ENCODE measurements at regions not wholly inside any gene's neighbourhood (a gene's known extent, or its start where the extent isn't known, plus 50 kb on each side); places are given as distances from the start of the nearest gene placed in this dataset.

DNA sequence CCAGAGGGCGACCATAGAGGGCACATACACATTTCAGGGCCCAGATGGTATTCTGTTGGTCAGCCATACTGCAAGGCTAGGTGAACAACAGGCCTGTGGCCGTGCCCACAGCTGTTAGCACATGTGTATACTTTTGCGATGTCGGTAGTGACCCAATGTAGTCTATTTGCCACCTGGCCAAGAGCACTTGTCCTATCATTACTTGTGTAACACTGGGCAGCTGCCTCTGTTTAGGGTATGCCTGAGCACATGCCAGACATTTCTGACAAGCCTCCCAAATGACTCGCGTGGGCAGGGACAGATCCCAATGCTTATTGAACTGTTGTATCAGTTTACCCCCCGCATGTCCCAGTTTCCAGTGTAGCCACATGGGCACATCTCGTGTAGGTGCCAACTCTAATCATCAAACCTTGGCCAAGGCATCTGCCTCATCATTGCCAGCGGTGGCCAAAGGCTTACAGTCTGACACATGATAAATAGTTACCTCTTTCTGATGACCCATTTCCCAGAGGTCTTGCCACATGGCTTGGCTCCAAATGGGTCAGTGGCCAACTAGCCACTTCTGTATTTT, 74.4 kb upstream of the FBXL4 start:
- Histone ChIP-seq H3K9me3 (ENCODE audit: insufficient read depth, low read length, severe bottlenecking) (peaks cover 27% of the 10 kb centered on the region), H3K4me3 (ENCODE audit: low read depth in 1 of 2, low read length in 2 of 2) (no peak overlapping the region), H3K4me2 (ENCODE audit: insufficient read depth, low read length) (no peak overlapping the region), H3K9ac (ENCODE audit: low read depth, low read length) (no peak overlapping the region), H2AFZ (ENCODE audit: low read depth, low read length) (no peak overlapping the region), H3K4me1 (ENCODE audit: insufficient read depth, low read length) (no peaks in the 10 kb centered on the region), H4K20me1 (ENCODE audit: insufficient read depth, low read length) (no peaks in the 10 kb centered on the region), H3K36me3 (ENCODE audit: insufficient read depth, low read length) (no peaks in the 10 kb centered on the region), H3K27me3 (ENCODE audit: insufficient read depth, low read length, poor library complexity) (no peaks in the 10 kb centered on the region), H3K27ac (ENCODE audit: low read length) (no peak overlapping the region), H3K79me2 (ENCODE audit: insufficient read depth, low read length) (no peaks in the 10 kb centered on the region)
- TF ChIP-seq, protein P1, sequence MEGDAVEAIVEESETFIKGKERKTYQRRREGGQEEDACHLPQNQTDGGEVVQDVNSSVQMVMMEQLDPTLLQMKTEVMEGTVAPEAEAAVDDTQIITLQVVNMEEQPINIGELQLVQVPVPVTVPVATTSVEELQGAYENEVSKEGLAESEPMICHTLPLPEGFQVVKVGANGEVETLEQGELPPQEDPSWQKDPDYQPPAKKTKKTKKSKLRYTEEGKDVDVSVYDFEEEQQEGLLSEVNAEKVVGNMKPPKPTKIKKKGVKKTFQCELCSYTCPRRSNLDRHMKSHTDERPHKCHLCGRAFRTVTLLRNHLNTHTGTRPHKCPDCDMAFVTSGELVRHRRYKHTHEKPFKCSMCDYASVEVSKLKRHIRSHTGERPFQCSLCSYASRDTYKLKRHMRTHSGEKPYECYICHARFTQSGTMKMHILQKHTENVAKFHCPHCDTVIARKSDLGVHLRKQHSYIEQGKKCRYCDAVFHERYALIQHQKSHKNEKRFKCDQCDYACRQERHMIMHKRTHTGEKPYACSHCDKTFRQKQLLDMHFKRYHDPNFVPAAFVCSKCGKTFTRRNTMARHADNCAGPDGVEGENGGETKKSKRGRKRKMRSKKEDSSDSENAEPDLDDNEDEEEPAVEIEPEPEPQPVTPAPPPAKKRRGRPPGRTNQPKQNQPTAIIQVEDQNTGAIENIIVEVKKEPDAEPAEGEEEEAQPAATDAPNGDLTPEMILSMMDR (IDR thresholded peaks at IDR 0.05; ENCODE audit: borderline replicate concordance, extremely low read depth, low read length, poor library complexity, severe bottlenecking), result no peak
- no peak for TF ChIP-seq EZH2 (IDR thresholded peaks at IDR 0.05; ENCODE audit: borderline replicate concordance, low read depth, low read length, severe bottlenecking)
- no peak for DNase-seq
- ATAC-seq (ENCODE audit: insufficient read depth, low read depth), result no peak

DNA sequence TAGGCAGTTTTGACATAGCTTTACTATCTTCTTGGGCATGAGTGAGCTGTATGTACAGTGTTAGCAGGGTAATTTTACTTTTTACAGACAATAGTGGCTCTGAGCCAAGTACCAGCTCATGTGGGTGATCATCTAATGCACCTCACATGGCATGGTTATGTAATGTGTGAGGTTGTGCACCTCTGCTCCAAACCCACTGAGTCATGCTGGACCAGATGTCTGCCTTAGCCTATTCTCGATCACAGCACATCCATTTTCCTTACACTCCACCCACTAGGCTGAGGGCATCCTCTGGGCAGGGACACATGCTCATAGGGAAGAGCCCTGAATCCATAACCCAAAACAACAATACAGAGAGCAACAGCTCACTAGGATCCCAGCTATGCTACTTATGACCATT, 71.6 kb upstream of the FBXL4 start:
- DNase-seq (no peak), ATAC-seq (ENCODE audit: insufficient read depth, low read depth) (no peak)
- TF ChIP-seq, protein P1 (IDR thresholded peaks at IDR 0.05; ENCODE audit: borderline replicate concordance, extremely low read depth, low read length, poor library complexity, severe bottlenecking), result no peak
- TF ChIP-seq EZH2 (IDR thresholded peaks at IDR 0.05; ENCODE audit: borderline replicate concordance, low read depth, low read length, severe bottlenecking), result no peak
- no peak overlapping the region for H3K4me2 ChIP-seq (ENCODE audit: insufficient read depth, low read length)
- peaks cover 11% of the 10 kb centered on the region for H3K4me1 ChIP-seq (ENCODE audit: insufficient read depth, low read length)
- H3K79me2 ChIP-seq (ENCODE audit: insufficient read depth, low read length), result no peaks in the 10 kb centered on the region
- no peaks in the 10 kb centered on the region for H3K27me3 ChIP-seq (ENCODE audit: insufficient read depth, low read length, poor library complexity)
- no peaks in the 10 kb centered on the region for H4K20me1 ChIP-seq (ENCODE audit: insufficient read depth, low read length)
- H3K36me3 ChIP-seq (ENCODE audit: insufficient read depth, low read length), result no peaks in the 10 kb centered on the region
- H3K9ac ChIP-seq (ENCODE audit: low read depth, low read length), result no peak overlapping the region
- peaks cover 3% of the 10 kb centered on the region for H3K9me3 ChIP-seq (ENCODE audit: insufficient read depth, low read length, severe bottlenecking)
- H2AFZ ChIP-seq (ENCODE audit: low read depth, low read length), result no peak overlapping the region
- no peak overlapping the region for H3K27ac ChIP-seq (ENCODE audit: low read length)
- no peak overlapping the region for H3K4me3 ChIP-seq (ENCODE audit: low read depth in 1 of 2, low read length in 2 of 2)

DNA sequence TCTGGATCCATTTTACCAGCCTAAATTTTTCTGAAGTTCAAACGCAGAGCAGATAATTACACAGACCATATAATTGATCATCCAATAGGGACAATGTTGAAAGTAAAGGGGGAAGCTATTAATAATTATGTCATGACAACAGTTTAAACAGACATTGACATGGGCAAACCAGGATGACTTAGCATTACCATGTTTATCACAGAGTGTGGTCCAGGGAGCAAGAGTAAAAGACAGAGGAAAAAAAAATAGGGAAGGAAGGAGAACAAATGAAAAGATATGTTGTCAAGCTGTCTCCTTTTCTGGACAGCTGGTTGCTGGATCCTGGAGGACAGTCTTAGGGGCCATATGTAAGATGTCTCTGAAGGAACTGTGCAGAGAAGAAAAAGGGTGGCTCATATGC, 69.4 kb upstream of the FBXL4 start:
- no peak overlapping the region for H3K4me2 ChIP-seq (ENCODE audit: insufficient read depth, low read length)
- no peaks in the 10 kb centered on the region for H3K27me3 ChIP-seq (ENCODE audit: insufficient read depth, low read length, poor library complexity)
- H2AFZ ChIP-seq (ENCODE audit: low read depth, low read length), result no peak overlapping the region
- TF ChIP-seq, protein P1 (IDR thresholded peaks at IDR 0.05; ENCODE audit: borderline replicate concordance, extremely low read depth, low read length, poor library complexity, severe bottlenecking), result no peak
- TF ChIP-seq EZH2 (IDR thresholded peaks at IDR 0.05; ENCODE audit: borderline replicate concordance, low read depth, low read length, severe bottlenecking), result no peak
- H3K79me2 ChIP-seq (ENCODE audit: insufficient read depth, low read length), result no peaks in the 10 kb centered on the region
- no peak overlapping the region for H3K9ac ChIP-seq (ENCODE audit: low read depth, low read length)
- no peak overlapping the region for H3K4me3 ChIP-seq (ENCODE audit: low read depth in 1 of 2, low read length in 2 of 2)
- ATAC-seq (ENCODE audit: insufficient read depth, low read depth), result no peak
- DNase-seq, result no peak
- no peaks in the 10 kb centered on the region for H3K36me3 ChIP-seq (ENCODE audit: insufficient read depth, low read length)
- H3K9me3 ChIP-seq (ENCODE audit: insufficient read depth, low read length, severe bottlenecking), result no peaks in the 10 kb centered on the region
- H3K4me1 ChIP-seq (ENCODE audit: insufficient read depth, low read length), result peaks cover 11% of the 10 kb centered on the region
- H3K27ac ChIP-seq (ENCODE audit: low read length), result no peak overlapping the region
- no peaks in the 10 kb centered on the region for H4K20me1 ChIP-seq (ENCODE audit: insufficient read depth, low read length)

DNA sequence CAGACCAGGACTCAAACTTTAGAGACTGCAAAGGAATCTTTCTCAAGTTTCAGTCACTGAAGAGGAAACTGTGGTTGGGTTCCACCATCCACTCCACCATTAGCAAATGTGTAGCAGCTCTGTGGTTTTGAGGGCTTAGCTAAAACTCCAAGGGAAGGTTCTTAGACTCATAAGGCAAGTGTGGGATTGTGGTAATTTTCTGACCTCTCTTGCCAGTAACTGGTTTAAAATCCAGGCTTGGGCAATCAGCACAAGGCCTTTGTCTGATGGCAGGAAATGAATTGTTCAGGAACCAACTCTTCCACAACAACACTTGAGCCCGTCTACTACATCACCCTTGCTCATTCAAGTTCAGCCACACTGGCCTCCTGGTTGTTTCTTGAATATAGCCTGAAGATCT, 68.6 kb upstream of the FBXL4 start:
- Histone ChIP-seq H3K9ac (ENCODE audit: low read depth, low read length) (no peak overlapping the region), H3K36me3 (ENCODE audit: insufficient read depth, low read length) (no peaks in the 10 kb centered on the region), H2AFZ (ENCODE audit: low read depth, low read length) (no peak overlapping the region), H3K4me1 (ENCODE audit: insufficient read depth, low read length) (peaks cover 11% of the 10 kb centered on the region), H3K9me3 (ENCODE audit: insufficient read depth, low read length, severe bottlenecking) (no peaks in the 10 kb centered on the region), H3K4me2 (ENCODE audit: insufficient read depth, low read length) (no peak overlapping the region), H3K4me3 (ENCODE audit: low read depth in 1 of 2, low read length in 2 of 2) (no peak overlapping the region), H3K27ac (ENCODE audit: low read length) (no peak overlapping the region), H3K79me2 (ENCODE audit: insufficient read depth, low read length) (no peaks in the 10 kb centered on the region), H4K20me1 (ENCODE audit: insufficient read depth, low read length) (no peaks in the 10 kb centered on the region), H3K27me3 (ENCODE audit: insufficient read depth, low read length, poor library complexity) (no peaks in the 10 kb centered on the region)
- peak; percentile 93 for ATAC-seq (ENCODE audit: insufficient read depth, low read depth)
- no peak for TF ChIP-seq EZH2 (IDR thresholded peaks at IDR 0.05; ENCODE audit: borderline replicate concordance, low read depth, low read length, severe bottlenecking)
- TF ChIP-seq, protein P1 (IDR thresholded peaks at IDR 0.05; ENCODE audit: borderline replicate concordance, extremely low read depth, low read length, poor library complexity, severe bottlenecking), result no peak
- peak; percentile 47 for DNase-seq
